Gastrocnemius medialis (tissue), 4 donors: ENCODE measurements at regions not wholly inside any gene's neighbourhood (a gene's known extent, or its start where the extent isn't known, plus 50 kb on each side); places are given as distances from the start of the nearest gene placed in this dataset.

Source experiments
- ATAC-seq, 2 donors: fragments of 150-250 bp; one replicate each; pipeline ENCODE4 v1.9.1; 2016
- DNase-seq, 2 donors: peaks; one replicate each; pipeline ENCODE4 v3.0.0-alpha.2; 2019
- H3K27ac ChIP-seq, 4 donors: fragments of 200-600 bp; sonication (generic); 1 replicate in 1 of 4; 2 replicates in 3 of 4; pipeline ENCODE4 v1.5.1; 2016 to 2018; ENCODE audit warnings: mild to moderate bottlenecking in 2 of 4, moderate library complexity in 1 of 4
- H3K27me3 ChIP-seq, 3 donors: fragments of 200-600 bp; sonication (generic) in 2 of 3; 1 replicate in 1 of 3; 2 replicates in 2 of 3; pipeline versions ENCODE4 v1.5.1 to v1.6.0; 2016 to 2019; ENCODE audit warnings: mild to moderate bottlenecking in 1 of 3, moderate library complexity in 1 of 3
- H3K36me3 ChIP-seq, 2 donors: fragments of 200-600 bp; sonication (generic) in 1 of 2; one replicate each; pipeline ENCODE4 v1.5.1; 2017 to 2018
- H3K4me1 ChIP-seq, 2 donors: fragments of 200-600 bp; sonication (generic) in 1 of 2; one replicate each; pipeline ENCODE4 v1.5.1; 2016 to 2017; ENCODE audit warnings: mild to moderate bottlenecking in 2 of 2
- H3K4me3 ChIP-seq, 4 donors: fragments of 200-600 bp; sonication (generic) in 3 of 4; 1 replicate in 1 of 4; 2 replicates in 3 of 4; pipeline ENCODE4 v1.5.1; 2016 to 2019; ENCODE audit warnings: mild to moderate bottlenecking in 2 of 4
- H3K9me3 ChIP-seq, 3 donors: fragments of 200-600 bp; sonication (generic) in 2 of 3; 1 replicate in 1 of 3; 2 replicates in 2 of 3; pipeline ENCODE4 v1.5.1; 2016 to 2019
- POLR2A ChIP-seq, 2 donors: fragments of 450-650 bp; IDR thresholded peaks; one replicate each; pipeline ENCODE4 v1.6.1; 2017; ENCODE audit warnings: antibody characterized with exemption in 2 of 2, mild to moderate bottlenecking in 2 of 2, moderate library complexity in 2 of 2
- in situ Hi-C, 4 donors: fragments of 200-750 bp; cut with MboI; loops; one replicate each; pipeline versions ENCODE4 v1.15.0 to v1.8.0; 2017; ENCODE audit warnings: low sequenced_read_pairs in 4 of 4
- intact Hi-C: fragments of 100-400 bp; cut with DNase I; formaldehyde crosslinking; loops from one replicate; pipeline ENCODE4 v1.15.1; 2023; ENCODE audit warnings: low total_unique reads
- TF ChIP-seq, protein P1 (sequence below), 5 experiments: fragments of 450-650 bp in 3 of 5; fragments of 200-600 bp in 2 of 5; sonication (generic) in 2 of 5; IDR thresholded peaks in 4 of 5; conservative IDR thresholded peaks in 1 of 5; 1 replicate in 4 of 5; 2 replicates in 1 of 5; pipeline ENCODE4 v1.5.1; 2016 to 2019; ENCODE audit warnings: antibody characterized with exemption in 5 of 5, mild to moderate bottlenecking in 3 of 5, moderate library complexity in 3 of 5

DNA sequence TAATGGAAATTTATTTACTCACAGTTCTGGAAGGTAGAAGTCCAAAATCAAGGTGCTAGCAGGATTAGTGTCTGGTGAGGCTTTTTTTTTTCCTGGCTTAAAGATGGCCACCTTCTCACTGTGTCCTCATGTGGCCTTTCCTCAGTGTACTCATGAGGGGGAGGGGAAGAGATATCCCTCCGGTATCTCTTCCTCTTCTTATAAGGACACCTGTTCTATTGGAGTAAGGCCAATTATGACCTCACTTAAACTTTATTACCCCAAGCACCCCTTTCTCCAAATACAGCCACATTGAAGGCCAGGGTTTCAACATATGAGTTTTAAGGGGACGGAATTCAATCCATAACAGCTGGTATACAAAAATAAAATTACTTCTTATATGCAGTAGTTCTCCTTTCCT, 203.7 kb upstream of the C1orf87 start:
- no peaks in the 10 kb centered on the region for H3K9me3 ChIP-seq
- TF ChIP-seq, protein P1, sequence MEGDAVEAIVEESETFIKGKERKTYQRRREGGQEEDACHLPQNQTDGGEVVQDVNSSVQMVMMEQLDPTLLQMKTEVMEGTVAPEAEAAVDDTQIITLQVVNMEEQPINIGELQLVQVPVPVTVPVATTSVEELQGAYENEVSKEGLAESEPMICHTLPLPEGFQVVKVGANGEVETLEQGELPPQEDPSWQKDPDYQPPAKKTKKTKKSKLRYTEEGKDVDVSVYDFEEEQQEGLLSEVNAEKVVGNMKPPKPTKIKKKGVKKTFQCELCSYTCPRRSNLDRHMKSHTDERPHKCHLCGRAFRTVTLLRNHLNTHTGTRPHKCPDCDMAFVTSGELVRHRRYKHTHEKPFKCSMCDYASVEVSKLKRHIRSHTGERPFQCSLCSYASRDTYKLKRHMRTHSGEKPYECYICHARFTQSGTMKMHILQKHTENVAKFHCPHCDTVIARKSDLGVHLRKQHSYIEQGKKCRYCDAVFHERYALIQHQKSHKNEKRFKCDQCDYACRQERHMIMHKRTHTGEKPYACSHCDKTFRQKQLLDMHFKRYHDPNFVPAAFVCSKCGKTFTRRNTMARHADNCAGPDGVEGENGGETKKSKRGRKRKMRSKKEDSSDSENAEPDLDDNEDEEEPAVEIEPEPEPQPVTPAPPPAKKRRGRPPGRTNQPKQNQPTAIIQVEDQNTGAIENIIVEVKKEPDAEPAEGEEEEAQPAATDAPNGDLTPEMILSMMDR (IDR thresholded peaks at IDR 0.05 in 4 of 5, conservative IDR thresholded peaks at IDR 0.05 in 1 of 5) = no peak
- no peak for TF ChIP-seq POLR2A (IDR thresholded peaks at IDR 0.05)
- H3K36me3 ChIP-seq = no peaks in the 10 kb centered on the region
- peaks cover 0 to 9% of the 10 kb centered on the region in 2 donors for H3K4me1 ChIP-seq
- intact Hi-C loops (no loop called here), in situ Hi-C loops (loop anchor here in 3 of 4 donors (25.0 kb wide), 1 partner anchor 760 kb away; no protein-coding TSS in a partner anchor)
- no peaks in the 10 kb centered on the region for H3K27me3 ChIP-seq
- no peak overlapping the region for H3K4me3 ChIP-seq
- ATAC-seq (no peak), DNase-seq (no peak)
- H3K27ac ChIP-seq = no peak overlapping the region

DNA sequence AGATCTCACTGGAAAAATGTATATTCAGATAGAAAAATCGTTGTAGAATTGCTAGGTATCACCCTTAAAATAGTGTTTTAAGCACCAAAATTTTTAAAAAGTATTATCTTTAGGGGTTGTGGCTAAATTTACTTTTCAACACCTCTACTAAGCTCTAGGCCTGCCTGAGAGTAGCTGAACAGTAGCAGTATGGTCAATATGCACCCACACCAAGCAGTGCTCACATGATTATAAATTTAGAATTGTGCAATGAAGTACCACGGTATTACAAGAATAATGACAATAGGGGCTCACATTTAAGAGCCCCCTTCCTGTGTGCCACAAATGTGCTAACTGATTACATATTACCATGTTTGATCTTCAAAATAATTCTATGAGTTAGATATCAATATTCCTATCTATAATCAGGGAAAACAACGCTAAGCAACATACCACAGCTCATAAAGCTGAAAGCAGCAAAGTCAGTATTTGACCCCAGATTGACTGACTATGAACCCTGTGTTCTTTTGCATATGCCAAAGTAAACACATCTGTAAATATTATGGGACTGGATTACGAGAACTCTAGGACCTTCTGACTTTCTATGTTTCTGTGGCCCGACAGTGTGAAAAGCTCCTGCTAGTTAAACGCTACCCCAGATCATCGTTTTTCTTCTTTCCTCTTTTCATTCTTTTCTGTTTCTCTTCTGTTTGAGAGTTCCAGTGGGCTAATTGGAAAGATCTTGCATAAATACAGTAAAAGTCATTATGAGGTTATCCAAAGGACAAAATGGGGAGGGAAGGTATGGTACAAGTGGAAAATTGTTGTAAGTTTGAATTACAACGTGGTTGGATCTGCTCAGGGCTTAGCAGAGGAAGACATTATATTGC, 201.1 kb upstream of the C1orf87 start:
- intact Hi-C loops = no loop called here
- ATAC-seq (no peak), DNase-seq (no peak)
- no peak for TF ChIP-seq POLR2A (IDR thresholded peaks at IDR 0.05)
- TF ChIP-seq, protein P1 (IDR thresholded peaks at IDR 0.05 in 4 of 5, conservative IDR thresholded peaks at IDR 0.05 in 1 of 5) = no peak
- Histone ChIP-seq H3K4me1 (no peaks in the 10 kb centered on the region), H3K9me3 (no peaks in the 10 kb centered on the region), H3K36me3 (no peaks in the 10 kb centered on the region), H3K27me3 (no peaks in the 10 kb centered on the region), H3K27ac (no peak overlapping the region), H3K4me3 (no peak overlapping the region)
- in situ Hi-C loops = loop anchor here in 3 of 4 donors (25.0 kb wide), 1 partner anchor 763 kb away; no protein-coding TSS in a partner anchor

DNA sequence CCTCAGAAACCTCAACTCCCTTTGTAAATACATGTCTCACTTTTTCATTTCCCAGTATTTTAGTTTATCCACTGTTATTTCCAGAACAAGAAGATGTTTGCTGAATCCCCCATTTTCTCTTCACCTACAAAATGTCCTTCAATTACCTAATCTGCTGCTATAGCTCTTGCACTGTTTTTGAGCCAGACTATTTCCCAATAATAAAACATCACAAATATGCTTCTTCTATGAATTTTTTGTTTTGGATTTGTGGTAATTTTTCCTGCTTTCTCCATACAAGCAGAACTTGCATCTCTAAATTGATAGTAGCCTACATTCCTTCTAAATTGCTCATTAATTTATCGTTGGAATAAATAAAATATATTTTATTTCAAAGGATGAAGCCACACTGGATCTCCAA, 199.6 kb upstream of the C1orf87 start:
- in situ Hi-C loops = no loop called here
- Histone ChIP-seq H3K36me3 (no peaks in the 10 kb centered on the region), H3K9me3 (no peaks in the 10 kb centered on the region), H3K4me1 (no peaks in the 10 kb centered on the region), H3K27me3 (no peaks in the 10 kb centered on the region), H3K27ac (no peak overlapping the region), H3K4me3 (no peak overlapping the region)
- ATAC-seq (no peak), DNase-seq (no peak)
- intact Hi-C loops = no loop called here
- TF ChIP-seq, protein P1 (IDR thresholded peaks at IDR 0.05 in 4 of 5, conservative IDR thresholded peaks at IDR 0.05 in 1 of 5) = no peak
- no peak for TF ChIP-seq POLR2A (IDR thresholded peaks at IDR 0.05)

DNA sequence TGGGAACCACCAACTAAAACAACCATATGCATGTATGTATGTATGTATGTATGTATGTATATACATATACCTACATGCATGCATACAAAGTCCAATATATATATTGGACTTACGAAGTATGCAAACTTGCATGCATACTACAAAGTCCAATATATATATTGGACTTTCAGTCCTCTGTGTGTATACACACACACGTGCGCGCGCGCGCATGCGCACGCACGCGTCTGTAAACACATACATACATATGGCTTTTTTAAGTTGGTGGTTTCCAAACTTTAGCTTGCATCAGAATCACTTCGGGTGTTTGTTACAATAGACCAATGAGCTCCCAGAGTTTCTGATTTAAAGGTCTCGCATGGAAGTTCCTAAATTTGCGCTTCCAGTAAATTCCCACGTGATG, 197.5 kb upstream of the C1orf87 start:
- H3K4me3 ChIP-seq = no peak overlapping the region
- TF ChIP-seq, protein P1 (IDR thresholded peaks at IDR 0.05 in 4 of 5, conservative IDR thresholded peaks at IDR 0.05 in 1 of 5) = no peak
- TF ChIP-seq POLR2A (IDR thresholded peaks at IDR 0.05) = no peak
- in situ Hi-C loops = no loop called here
- no peak overlapping the region for H3K27ac ChIP-seq
- no peak for DNase-seq
- no peaks in the 10 kb centered on the region for H3K4me1 ChIP-seq
- no peaks in the 10 kb centered on the region for H3K9me3 ChIP-seq
- H3K27me3 ChIP-seq = no peaks in the 10 kb centered on the region
- no peak for ATAC-seq
- no peaks in the 10 kb centered on the region for H3K36me3 ChIP-seq
- intact Hi-C loops = no loop called here
